Nephron (organoid): ENCODE measurements at regions not wholly inside any gene's neighbourhood (a gene's known extent, or its start where the extent isn't known, plus 50 kb on each side); places are given as distances from the start of the nearest gene placed in this dataset.

Experiments used
- H3K27ac Mint-ChIP-seq, 3 experiments: 2 replicates each; pipeline ENCODE4 v1.8.0; 2020; ENCODE audit warnings: mixed read lengths in 3 of 3, mild to moderate bottlenecking in 2 of 3, moderate library complexity in 1 of 3
- H3K27me3 Mint-ChIP-seq: 2 replicates; pipeline ENCODE4 v1.8.0; 2021; ENCODE audit warnings: low read depth, mild to moderate bottlenecking, moderate library complexity, mixed read lengths
- H3K36me3 Mint-ChIP-seq: 2 replicates; pipeline ENCODE4 v1.8.0; 2020; ENCODE audit warnings: low read depth, mixed read lengths
- H3K4me1 Mint-ChIP-seq: 2 replicates; pipeline ENCODE4 v1.8.0; 2020; ENCODE audit warnings: mixed read lengths
- H3K4me3 Mint-ChIP-seq, 3 experiments: 2 replicates each; pipeline ENCODE4 v1.8.0; 2020; ENCODE audit warnings: mild to moderate bottlenecking in 3 of 3, mixed read lengths in 3 of 3, moderate library complexity in 2 of 3
- H3K9me3 Mint-ChIP-seq: 2 replicates; pipeline ENCODE4 v1.8.0; 2020; ENCODE audit warnings: mixed read lengths
- TF ChIP-seq, protein P1 (sequence below), 3 experiments: fragments of 200-600 bp; sonication (generic); IDR thresholded peaks; one replicate each; pipeline ENCODE4 v1.5.0; 2021; ENCODE audit warnings: antibody characterized with exemption in 3 of 3; ENCODE audit not compliant: unreplicated experiment in 3 of 3

DNA sequence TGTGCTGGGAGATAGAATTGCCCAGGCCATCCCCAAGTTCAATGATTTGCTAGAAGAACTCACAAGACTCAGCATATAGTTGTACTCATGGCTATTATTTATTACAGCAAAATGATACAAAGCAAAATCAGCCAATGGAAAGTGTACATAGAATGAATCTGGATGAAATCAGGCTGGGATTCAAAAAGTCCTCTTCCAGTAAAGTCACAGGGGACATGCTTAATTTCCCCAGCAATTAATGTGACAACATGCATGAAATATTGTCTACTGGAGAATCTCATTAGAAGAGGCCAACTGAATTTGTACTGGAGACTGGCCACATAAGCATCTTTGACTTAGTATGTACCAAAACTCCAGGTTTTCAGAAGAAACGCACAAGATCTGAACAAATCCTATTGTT, 1043.1 kb downstream of the NAALADL2 start:
- H3K27ac Mint-ChIP-seq: no peak overlapping the region

DNA sequence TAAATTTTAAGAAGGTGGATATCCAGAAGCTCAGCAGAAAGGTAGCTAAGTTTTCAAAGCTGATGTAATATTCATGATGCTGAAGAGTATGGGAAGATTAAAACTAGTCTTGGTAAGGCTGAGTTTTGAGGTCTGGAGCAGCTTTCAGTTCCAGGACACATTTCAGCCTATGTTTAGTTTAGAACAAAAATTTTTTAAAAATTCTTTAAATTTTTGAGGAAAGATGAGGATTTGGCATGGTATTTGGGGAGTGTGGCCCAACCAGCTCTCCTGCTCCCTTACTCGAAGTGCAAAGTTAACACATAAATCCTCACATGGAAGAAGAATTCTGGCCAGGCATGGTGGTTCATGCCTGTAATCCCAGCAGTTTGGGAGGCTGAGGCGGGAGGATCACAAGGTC, 1039.1 kb downstream of the NAALADL2 start:
- H3K4me3 Mint-ChIP-seq: no peak overlapping the region
- H3K36me3 Mint-ChIP-seq: no peaks in the 10 kb centered on the region
- no peak overlapping the region for H3K27ac Mint-ChIP-seq
- peaks cover 7% of the 10 kb centered on the region for H3K9me3 Mint-ChIP-seq
- no peaks in the 10 kb centered on the region for H3K27me3 Mint-ChIP-seq
- TF ChIP-seq, protein P1, sequence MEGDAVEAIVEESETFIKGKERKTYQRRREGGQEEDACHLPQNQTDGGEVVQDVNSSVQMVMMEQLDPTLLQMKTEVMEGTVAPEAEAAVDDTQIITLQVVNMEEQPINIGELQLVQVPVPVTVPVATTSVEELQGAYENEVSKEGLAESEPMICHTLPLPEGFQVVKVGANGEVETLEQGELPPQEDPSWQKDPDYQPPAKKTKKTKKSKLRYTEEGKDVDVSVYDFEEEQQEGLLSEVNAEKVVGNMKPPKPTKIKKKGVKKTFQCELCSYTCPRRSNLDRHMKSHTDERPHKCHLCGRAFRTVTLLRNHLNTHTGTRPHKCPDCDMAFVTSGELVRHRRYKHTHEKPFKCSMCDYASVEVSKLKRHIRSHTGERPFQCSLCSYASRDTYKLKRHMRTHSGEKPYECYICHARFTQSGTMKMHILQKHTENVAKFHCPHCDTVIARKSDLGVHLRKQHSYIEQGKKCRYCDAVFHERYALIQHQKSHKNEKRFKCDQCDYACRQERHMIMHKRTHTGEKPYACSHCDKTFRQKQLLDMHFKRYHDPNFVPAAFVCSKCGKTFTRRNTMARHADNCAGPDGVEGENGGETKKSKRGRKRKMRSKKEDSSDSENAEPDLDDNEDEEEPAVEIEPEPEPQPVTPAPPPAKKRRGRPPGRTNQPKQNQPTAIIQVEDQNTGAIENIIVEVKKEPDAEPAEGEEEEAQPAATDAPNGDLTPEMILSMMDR (IDR thresholded peaks at IDR 0.05; ENCODE audit: unreplicated experiment in 3 of 3): no peak
- H3K4me1 Mint-ChIP-seq: no peaks in the 10 kb centered on the region

More for the DNA sequence above, 1043.1 kb downstream of the NAALADL2 start:
- no peaks in the 10 kb centered on the region for H3K4me1 Mint-ChIP-seq
- H3K27me3 Mint-ChIP-seq: no peaks in the 10 kb centered on the region
- no peaks in the 10 kb centered on the region for H3K36me3 Mint-ChIP-seq
- H3K9me3 Mint-ChIP-seq: peaks cover 32% of the 10 kb centered on the region
- no peak overlapping the region for H3K4me3 Mint-ChIP-seq
- TF ChIP-seq, protein P1 (IDR thresholded peaks at IDR 0.05; ENCODE audit: unreplicated experiment in 3 of 3): no peak

GRCh38 chr3:175896655-175897054, 1037.5 kb downstream of the NAALADL2 start:
- TF ChIP-seq, protein P1 (IDR thresholded peaks at IDR 0.05; ENCODE audit: unreplicated experiment in 3 of 3): no peak
- H3K27me3 Mint-ChIP-seq: no peaks in the 10 kb centered on the region
- H3K36me3 Mint-ChIP-seq: no peaks in the 10 kb centered on the region
- no peak overlapping the region for H3K27ac Mint-ChIP-seq
- no peak overlapping the region for H3K4me3 Mint-ChIP-seq
- peaks cover 2% of the 10 kb centered on the region for H3K9me3 Mint-ChIP-seq
- no peaks in the 10 kb centered on the region for H3K4me1 Mint-ChIP-seq

GRCh38 chr3:175895731-175896130, 1036.6 kb downstream of the NAALADL2 start:
- Mint-ChIP-seq H3K4me3 (no peak overlapping the region), H3K4me1 (no peaks in the 10 kb centered on the region), H3K27me3 (no peaks in the 10 kb centered on the region), H3K9me3 (peaks cover 2% of the 10 kb centered on the region), H3K36me3 (no peaks in the 10 kb centered on the region), H3K27ac (no peak overlapping the region)
- TF ChIP-seq, protein P1 (IDR thresholded peaks at IDR 0.05; ENCODE audit: unreplicated experiment in 3 of 3): no peak

DNA sequence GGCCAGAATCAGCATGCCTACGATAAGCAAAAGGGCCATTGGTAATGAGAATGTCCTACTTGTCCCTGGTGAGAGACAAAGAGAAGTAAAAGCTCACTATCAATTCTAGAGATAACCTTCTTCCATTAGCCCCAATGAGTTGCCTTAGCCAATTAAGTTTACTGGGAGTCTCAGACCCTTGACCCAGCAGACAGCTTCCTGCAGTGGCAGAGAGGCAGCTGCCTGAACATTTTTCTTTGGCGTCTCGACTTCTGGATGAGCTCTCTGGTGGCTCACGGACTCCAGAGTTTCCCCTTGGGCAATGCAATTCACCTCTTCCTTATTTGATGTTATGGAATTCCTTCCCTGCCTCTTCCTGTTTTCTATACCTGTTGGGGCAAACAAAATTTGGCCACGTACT, 1034.4 kb downstream of the NAALADL2 start:
- H3K9me3 Mint-ChIP-seq: peaks cover 2% of the 10 kb centered on the region
- no peak overlapping the region for H3K27ac Mint-ChIP-seq
- TF ChIP-seq, protein P1 (IDR thresholded peaks at IDR 0.05; ENCODE audit: unreplicated experiment in 3 of 3): no peak
- H3K27me3 Mint-ChIP-seq: no peaks in the 10 kb centered on the region
- H3K4me1 Mint-ChIP-seq: no peaks in the 10 kb centered on the region
- no peaks in the 10 kb centered on the region for H3K36me3 Mint-ChIP-seq
- no peak overlapping the region for H3K4me3 Mint-ChIP-seq

- TF ChIP-seq, protein P1 (IDR thresholded peaks at IDR 0.05; ENCODE audit: unreplicated experiment in 3 of 3): no peak
- no peaks in the 10 kb centered on the region for H3K36me3 Mint-ChIP-seq
- H3K9me3 Mint-ChIP-seq: peaks cover 7% of the 10 kb centered on the region
- no peak overlapping the region for H3K27ac Mint-ChIP-seq
- no peaks in the 10 kb centered on the region for H3K27me3 Mint-ChIP-seq
- no peak overlapping the region for H3K4me3 Mint-ChIP-seq
- no peaks in the 10 kb centered on the region for H3K4me1 Mint-ChIP-seq
Measured at GRCh38 chr3:175890066-175890465, 1030.9 kb downstream of the NAALADL2 start.
